Lung (tissue), 11 donors: ENCODE measurements at regions not wholly inside any gene's neighbourhood (a gene's known extent, or its start where the extent isn't known, plus 50 kb on each side); places are given as distances from the start of the nearest gene placed in this dataset.

Source experiments
- ATAC-seq: fragments of 200-7000 bp; cut with Tn5 transposase; one replicate; pipeline ENCODE4 v1.9.1; 2020; ENCODE audit warnings: moderate number of reproducible peaks; ENCODE audit not compliant: insufficient read depth, low FRiP score
- DNase-seq, 3 donors: peaks; one replicate each; pipeline ENCODE4 v3.0.0-alpha.2; 2013 to 2017
- H3K27ac ChIP-seq, 2 donors: one replicate each; pipeline ENCODE4 v1.5.1; 2013; ENCODE audit warnings: mild to moderate bottlenecking in 2 of 2, moderate library complexity in 2 of 2, control low read depth in 1 of 2, inconsistent platforms in 1 of 2, low read depth in 1 of 2, low read length in 1 of 2
- H3K27me3 ChIP-seq, 3 donors: one replicate each; pipeline ENCODE4 v1.5.1; 2013; ENCODE audit warnings: low read length in 2 of 3; ENCODE audit not compliant: control insufficient read depth in 3 of 3, insufficient read depth in 3 of 3
- H3K36me3 ChIP-seq, 4 donors: one replicate each; pipeline ENCODE4 v1.5.1; 2013; ENCODE audit warnings: low read length in 4 of 4, mild to moderate bottlenecking in 1 of 4, moderate library complexity in 1 of 4; ENCODE audit not compliant: control insufficient read depth in 4 of 4, insufficient read depth in 4 of 4
- H3K4me1 ChIP-seq, 5 donors: one replicate each; pipeline ENCODE4 v1.5.1; 2013; ENCODE audit warnings: low read length in 5 of 5, mild to moderate bottlenecking in 2 of 5, moderate library complexity in 1 of 5; ENCODE audit not compliant: control insufficient read depth in 5 of 5, insufficient read depth in 5 of 5
- H3K4me3 ChIP-seq: one replicate; pipeline ENCODE4 v1.5.1; 2013; ENCODE audit warnings: mild to moderate bottlenecking, control low read depth, moderate library complexity
- H3K9ac ChIP-seq, 2 donors: one replicate each; pipeline ENCODE4 v1.5.1; 2013; ENCODE audit warnings: low read length in 2 of 2, control low read depth in 1 of 2; ENCODE audit not compliant: insufficient read depth in 1 of 2
- H3K9me3 ChIP-seq, 4 donors: one replicate each; pipeline ENCODE4 v1.5.1; 2013; ENCODE audit warnings: low read length in 3 of 4, mild to moderate bottlenecking in 1 of 4, moderate library complexity in 1 of 4; ENCODE audit not compliant: control insufficient read depth in 4 of 4, insufficient read depth in 3 of 4
- WGBS, 2 donors: extraction: QIAGEN DNeasy Blood & Tissue Kit; methylation state at CpG; one replicate each; pipeline ENCODE4 v1.1.7; 2013; 5-methylcytosine and 5-hydroxymethylcytosine counted together
- TF ChIP-seq, protein P1 (sequence below): IDR thresholded peaks from 2 replicates; pipeline ENCODE4 v1.5.1; 2012; ENCODE audit warnings: mild to moderate bottlenecking; ENCODE audit errors: control extremely low read depth, extremely low read depth
- donor health status: control.
- donor health status: control.
- donor health status: Bipolar disorder and iron deficiency.
- donor health status: healthy.
- donor health status: DM: yes; HTN: yes; CAD: no.

DNA sequence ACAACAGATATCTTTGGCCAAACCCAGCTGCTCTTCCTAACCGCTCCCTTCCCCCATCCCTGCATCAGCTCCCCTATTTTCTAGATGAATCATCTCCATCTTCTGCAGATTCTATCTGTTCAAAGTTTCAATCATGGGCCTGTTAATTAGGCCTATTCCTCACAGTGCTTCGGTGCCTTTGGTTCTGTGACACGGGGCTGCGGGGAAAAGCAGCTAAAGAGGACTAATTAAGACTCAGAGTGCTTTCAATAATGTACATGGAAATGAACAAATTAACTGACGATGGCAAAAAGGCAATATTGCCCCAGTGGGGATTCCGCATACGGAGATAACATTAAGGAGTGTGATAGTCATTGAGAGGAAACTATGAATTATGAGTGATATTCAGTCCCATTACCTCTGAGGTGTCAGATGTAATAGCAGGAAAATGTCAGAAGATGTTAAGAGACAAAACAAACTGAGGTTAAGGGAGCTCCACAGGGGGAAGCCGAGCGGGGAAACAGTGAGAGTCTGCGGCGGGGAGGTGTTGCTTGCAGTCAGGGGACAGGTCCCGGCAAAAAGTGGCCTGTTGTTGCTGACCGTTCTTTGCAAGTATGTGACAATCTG, 716.9 kb downstream of the TYW1 start:
- Histone ChIP-seq H3K36me3 (no peaks in the 10 kb centered on the region), H3K4me1 (no peaks in the 10 kb centered on the region), H3K27me3 (no peaks in the 10 kb centered on the region), H3K9me3 (peaks cover 0 to 8% (median 3%) of the 10 kb centered on the region in 4 donors), H3K4me3 (no peak overlapping the region), H3K9ac (no peak overlapping the region), H3K27ac (no peak overlapping the region)
- DNase-seq (no peak), ATAC-seq (no peak)
- 65 to 72% methylated on average over 13 of the region's 13 CpGs for WGBS, 2 donors
- TF ChIP-seq, protein P1, sequence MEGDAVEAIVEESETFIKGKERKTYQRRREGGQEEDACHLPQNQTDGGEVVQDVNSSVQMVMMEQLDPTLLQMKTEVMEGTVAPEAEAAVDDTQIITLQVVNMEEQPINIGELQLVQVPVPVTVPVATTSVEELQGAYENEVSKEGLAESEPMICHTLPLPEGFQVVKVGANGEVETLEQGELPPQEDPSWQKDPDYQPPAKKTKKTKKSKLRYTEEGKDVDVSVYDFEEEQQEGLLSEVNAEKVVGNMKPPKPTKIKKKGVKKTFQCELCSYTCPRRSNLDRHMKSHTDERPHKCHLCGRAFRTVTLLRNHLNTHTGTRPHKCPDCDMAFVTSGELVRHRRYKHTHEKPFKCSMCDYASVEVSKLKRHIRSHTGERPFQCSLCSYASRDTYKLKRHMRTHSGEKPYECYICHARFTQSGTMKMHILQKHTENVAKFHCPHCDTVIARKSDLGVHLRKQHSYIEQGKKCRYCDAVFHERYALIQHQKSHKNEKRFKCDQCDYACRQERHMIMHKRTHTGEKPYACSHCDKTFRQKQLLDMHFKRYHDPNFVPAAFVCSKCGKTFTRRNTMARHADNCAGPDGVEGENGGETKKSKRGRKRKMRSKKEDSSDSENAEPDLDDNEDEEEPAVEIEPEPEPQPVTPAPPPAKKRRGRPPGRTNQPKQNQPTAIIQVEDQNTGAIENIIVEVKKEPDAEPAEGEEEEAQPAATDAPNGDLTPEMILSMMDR = no peak

DNA sequence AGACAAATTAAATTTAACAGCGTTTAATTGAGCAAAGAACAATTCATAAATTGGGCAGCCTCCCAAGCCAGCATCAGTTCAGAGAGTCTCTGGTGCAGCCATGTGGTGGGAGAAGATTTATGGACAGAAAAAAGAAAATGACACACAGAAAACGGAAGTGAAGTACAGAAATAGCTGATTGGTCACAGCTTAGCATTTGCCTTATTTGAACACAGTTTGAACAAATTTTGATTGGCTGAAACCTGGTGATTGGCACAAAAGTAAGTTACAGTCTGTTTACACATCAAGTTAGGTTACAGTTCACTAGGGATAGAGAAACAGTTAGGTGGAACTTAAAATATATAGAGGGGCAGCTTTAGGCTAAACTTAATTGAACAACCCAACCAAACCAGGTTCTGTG, 720.1 kb downstream of the TYW1 start:
- 46 to 54% methylated on average over 2 of the region's 2 CpGs for WGBS, 2 donors
- H3K9me3 ChIP-seq = peaks cover 0 to 3% (median 0%) of the 10 kb centered on the region in 4 donors
- no peak overlapping the region for H3K4me3 ChIP-seq
- H3K27ac ChIP-seq = no peak overlapping the region
- H3K27me3 ChIP-seq = no peaks in the 10 kb centered on the region
- TF ChIP-seq, protein P1 = no peak
- H3K4me1 ChIP-seq = no peaks in the 10 kb centered on the region
- H3K9ac ChIP-seq = no peak overlapping the region
- ATAC-seq = no peak
- peak in 1 of 3 donors; percentile 27 for DNase-seq
- no peaks in the 10 kb centered on the region for H3K36me3 ChIP-seq

GRCh38 chr7:67723591-67723990, 727.0 kb downstream of the TYW1 start:
- no peaks in the 10 kb centered on the region for H3K27me3 ChIP-seq
- H3K36me3 ChIP-seq = no peaks in the 10 kb centered on the region
- 38 to 43% methylated on average over 3 of the region's 3 CpGs for WGBS, 2 donors
- no peaks in the 10 kb centered on the region for H3K9me3 ChIP-seq
- ATAC-seq = no peak
- no peak overlapping the region for H3K27ac ChIP-seq
- H3K9ac ChIP-seq = no peak overlapping the region
- no peak for DNase-seq
- H3K4me1 ChIP-seq = no peaks in the 10 kb centered on the region
- TF ChIP-seq, protein P1 = no peak
- H3K4me3 ChIP-seq = no peak overlapping the region

DNA sequence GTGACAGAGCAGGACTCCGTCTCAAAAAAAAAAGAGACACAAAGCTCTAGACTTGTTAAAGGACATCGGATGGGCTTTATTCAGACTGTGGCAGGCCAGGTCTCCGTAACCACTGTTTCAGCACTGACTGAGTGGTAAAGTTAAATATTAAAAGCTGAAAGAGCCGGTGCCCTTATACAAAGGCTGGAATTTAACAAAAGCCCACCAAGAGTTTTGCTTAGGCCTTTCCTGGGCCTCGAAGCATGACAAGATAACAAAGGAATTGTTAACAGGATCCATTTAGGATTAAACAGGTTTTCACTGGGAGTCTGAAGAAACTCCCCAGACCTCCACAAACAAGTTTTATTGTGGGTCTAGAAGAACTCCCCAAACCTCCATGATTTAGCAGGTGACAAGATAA, 727.8 kb downstream of the TYW1 start:
- WGBS, 2 donors = 78 to 80% methylated on average over 5 of the region's 5 CpGs
- no peaks in the 10 kb centered on the region for H3K4me1 ChIP-seq
- TF ChIP-seq, protein P1 = no peak
- no peaks in the 10 kb centered on the region for H3K9me3 ChIP-seq
- no peaks in the 10 kb centered on the region for H3K36me3 ChIP-seq
- DNase-seq (no peak), ATAC-seq (no peak)
- H3K27me3 ChIP-seq = no peaks in the 10 kb centered on the region
- no peak overlapping the region for H3K27ac ChIP-seq
- H3K4me3 ChIP-seq = no peak overlapping the region
- H3K9ac ChIP-seq = no peak overlapping the region
